ENCODE measurements at regions not wholly inside any gene's neighbourhood (a gene's known extent, or its start where the extent isn't known, plus 50 kb on each side); places are given as distances from the start of the nearest gene placed in this dataset.

GRCh38 chr12:90572778-90573177 is 382.2 kb downstream of the CCER1 start:
- H3K27ac ChIP-seq (ENCODE audit: low read depth, low read length) = no peak overlapping the region
- no CpG with 5 or more reads among the region's 1 CpG for WGBS (ENCODE audit: extremely low coverage, insufficient coverage, low lambda C conversion rate)
- no peak overlapping the region for H3K23ac ChIP-seq (ENCODE audit: low read length)
- no peaks in the 10 kb centered on the region for H3K36me3 ChIP-seq (ENCODE audit: control insufficient read depth, insufficient read depth, low read length)
- H3K9ac ChIP-seq (ENCODE audit: low read length) = no peak overlapping the region
- H3K4me2 ChIP-seq (ENCODE audit: low read length) = no peak overlapping the region
- H3K4me1 ChIP-seq (ENCODE audit: control insufficient read depth, low read depth, low read length) = no peaks in the 10 kb centered on the region
- H3K18ac ChIP-seq (ENCODE audit: low read length) = no peak overlapping the region
- H2AK5ac ChIP-seq (ENCODE audit: low read length) = no peak overlapping the region
- H3K79me2 ChIP-seq (ENCODE audit: control insufficient read depth, insufficient read depth, low read length) = no peaks in the 10 kb centered on the region
- no peak overlapping the region for H4K8ac ChIP-seq (ENCODE audit: low read depth, low read length)
- H2BK120ac ChIP-seq (ENCODE audit: low read depth, low read length) = no peak overlapping the region
- no peak for DNase-seq
- H3K4me3 ChIP-seq (ENCODE audit: low read length) = no peak overlapping the region
- no peaks in the 10 kb centered on the region for H3K27me3 ChIP-seq (ENCODE audit: insufficient read depth, low read length, poor library complexity)
- no peak overlapping the region for H4K5ac ChIP-seq (ENCODE audit: low read length)
- no peak overlapping the region for H3K56ac ChIP-seq (ENCODE audit: low read length)
- no peaks in the 10 kb centered on the region for H3K79me1 ChIP-seq (ENCODE audit: low read length)
- no peak overlapping the region for H2BK15ac ChIP-seq (replicated peaks; ENCODE audit: low read depth)
- H2BK5ac ChIP-seq (ENCODE audit: low read length) = no peak overlapping the region
- H3K4ac ChIP-seq (ENCODE audit: low read depth, low read length) = no peak overlapping the region

DNA sequence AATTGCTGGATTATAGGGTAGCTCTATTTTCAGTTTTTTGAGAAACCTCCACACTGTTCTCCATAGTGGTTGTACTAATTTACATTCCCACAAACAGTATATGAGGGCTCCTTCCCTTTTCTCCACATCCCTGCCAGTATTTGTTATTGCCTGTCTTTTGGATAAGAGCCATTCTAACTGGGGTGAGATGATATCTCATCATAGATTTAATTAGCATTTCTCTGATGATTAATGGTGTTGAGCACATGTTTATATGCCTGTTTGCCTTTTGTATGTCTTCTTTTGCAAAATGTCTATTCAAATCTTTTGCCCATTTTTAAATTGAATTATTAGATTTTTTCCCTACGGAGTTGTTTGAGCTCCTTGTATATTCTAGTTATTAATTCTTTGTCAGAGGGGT is 385.3 kb downstream of the CCER1 start:
- Histone ChIP-seq H3K4me2 (ENCODE audit: low read length) (no peak overlapping the region), H2BK5ac (ENCODE audit: low read length) (no peak overlapping the region), H3K4me3 (ENCODE audit: low read length) (no peak overlapping the region), H4K5ac (ENCODE audit: low read length) (no peak overlapping the region), H2BK15ac (replicated peaks; ENCODE audit: low read depth) (no peak overlapping the region), H3K23ac (ENCODE audit: low read length) (no peak overlapping the region), H2BK120ac (ENCODE audit: low read depth, low read length) (no peak overlapping the region), H3K79me2 (ENCODE audit: control insufficient read depth, insufficient read depth, low read length) (no peaks in the 10 kb centered on the region), H3K4ac (ENCODE audit: low read depth, low read length) (no peak overlapping the region), H3K27me3 (ENCODE audit: insufficient read depth, low read length, poor library complexity) (no peaks in the 10 kb centered on the region), H3K9ac (ENCODE audit: low read length) (no peak overlapping the region), H3K27ac (ENCODE audit: low read depth, low read length) (no peak overlapping the region), H3K4me1 (ENCODE audit: control insufficient read depth, low read depth, low read length) (no peaks in the 10 kb centered on the region), H2AK5ac (ENCODE audit: low read length) (no peak overlapping the region), H3K79me1 (ENCODE audit: low read length) (no peaks in the 10 kb centered on the region), H3K36me3 (ENCODE audit: control insufficient read depth, insufficient read depth, low read length) (no peaks in the 10 kb centered on the region), H3K56ac (ENCODE audit: low read length) (no peak overlapping the region), H3K18ac (ENCODE audit: low read length) (no peak overlapping the region), H4K8ac (ENCODE audit: low read depth, low read length) (no peak overlapping the region)
- no peak for DNase-seq
- no CpG with 5 or more reads among the region's 1 CpG for WGBS (ENCODE audit: extremely low coverage, insufficient coverage, low lambda C conversion rate)

GRCh38 chr12:90562671-90563070 is 392.3 kb downstream of the CCER1 start:
- no peak overlapping the region for H2BK5ac ChIP-seq (ENCODE audit: low read length)
- no peak overlapping the region for H3K56ac ChIP-seq (ENCODE audit: low read length)
- no peak overlapping the region for H3K4me2 ChIP-seq (ENCODE audit: low read length)
- no peak overlapping the region for H3K4me3 ChIP-seq (ENCODE audit: low read length)
- DNase-seq = no peak
- no peak overlapping the region for H2BK120ac ChIP-seq (ENCODE audit: low read depth, low read length)
- no peak overlapping the region for H4K5ac ChIP-seq (ENCODE audit: low read length)
- no peaks in the 10 kb centered on the region for H3K27me3 ChIP-seq (ENCODE audit: insufficient read depth, low read length, poor library complexity)
- H2AK5ac ChIP-seq (ENCODE audit: low read length) = no peak overlapping the region
- no peaks in the 10 kb centered on the region for H3K4me1 ChIP-seq (ENCODE audit: control insufficient read depth, low read depth, low read length)
- no peaks in the 10 kb centered on the region for H3K79me2 ChIP-seq (ENCODE audit: control insufficient read depth, insufficient read depth, low read length)
- no peak overlapping the region for H3K9ac ChIP-seq (ENCODE audit: low read length)
- no peak overlapping the region for H3K4ac ChIP-seq (ENCODE audit: low read depth, low read length)
- no peak overlapping the region for H3K27ac ChIP-seq (ENCODE audit: low read depth, low read length)
- no peak overlapping the region for H4K8ac ChIP-seq (ENCODE audit: low read depth, low read length)
- H2BK15ac ChIP-seq (replicated peaks; ENCODE audit: low read depth) = no peak overlapping the region
- no peaks in the 10 kb centered on the region for H3K36me3 ChIP-seq (ENCODE audit: control insufficient read depth, insufficient read depth, low read length)
- no peak overlapping the region for H3K23ac ChIP-seq (ENCODE audit: low read length)
- H3K79me1 ChIP-seq (ENCODE audit: low read length) = no peaks in the 10 kb centered on the region
- no peak overlapping the region for H3K18ac ChIP-seq (ENCODE audit: low read length)

GRCh38 chr12:90548595-90548994 is 406.4 kb downstream of the CCER1 start:
- H2AK5ac ChIP-seq (ENCODE audit: low read length) = no peak overlapping the region
- no peak overlapping the region for H3K23ac ChIP-seq (ENCODE audit: low read length)
- no peak overlapping the region for H3K56ac ChIP-seq (ENCODE audit: low read length)
- H3K4ac ChIP-seq (ENCODE audit: low read depth, low read length) = no peak overlapping the region
- H3K79me1 ChIP-seq (ENCODE audit: low read length) = no peaks in the 10 kb centered on the region
- H3K27ac ChIP-seq (ENCODE audit: low read depth, low read length) = no peak overlapping the region
- H2BK5ac ChIP-seq (ENCODE audit: low read length) = no peak overlapping the region
- WGBS (ENCODE audit: extremely low coverage, insufficient coverage, low lambda C conversion rate) = no CpG with 5 or more reads among the region's 1 CpG
- H3K4me2 ChIP-seq (ENCODE audit: low read length) = no peak overlapping the region
- no peak overlapping the region for H2BK120ac ChIP-seq (ENCODE audit: low read depth, low read length)
- H3K79me2 ChIP-seq (ENCODE audit: control insufficient read depth, insufficient read depth, low read length) = no peaks in the 10 kb centered on the region
- H3K18ac ChIP-seq (ENCODE audit: low read length) = no peak overlapping the region
- no peaks in the 10 kb centered on the region for H3K36me3 ChIP-seq (ENCODE audit: control insufficient read depth, insufficient read depth, low read length)
- DNase-seq = no peak
- no peak overlapping the region for H2BK15ac ChIP-seq (replicated peaks; ENCODE audit: low read depth)
- no peak overlapping the region for H4K5ac ChIP-seq (ENCODE audit: low read length)
- no peaks in the 10 kb centered on the region for H3K27me3 ChIP-seq (ENCODE audit: insufficient read depth, low read length, poor library complexity)
- H3K9ac ChIP-seq (ENCODE audit: low read length) = no peak overlapping the region
- H3K4me3 ChIP-seq (ENCODE audit: low read length) = no peak overlapping the region
- H4K8ac ChIP-seq (ENCODE audit: low read depth, low read length) = no peak overlapping the region
- no peaks in the 10 kb centered on the region for H3K4me1 ChIP-seq (ENCODE audit: control insufficient read depth, low read depth, low read length)

GRCh38 chr12:90546511-90546910 is 408.5 kb downstream of the CCER1 start:
- WGBS (ENCODE audit: extremely low coverage, insufficient coverage, low lambda C conversion rate) = no CpG with 5 or more reads among the region's 3 CpGs
- H3K27ac ChIP-seq (ENCODE audit: low read depth, low read length) = no peak overlapping the region
- H3K79me2 ChIP-seq (ENCODE audit: control insufficient read depth, insufficient read depth, low read length) = no peaks in the 10 kb centered on the region

GRCh38 chr12:90543841-90544240 is 411.1 kb downstream of the CCER1 start:
- Histone ChIP-seq H3K4me1 (ENCODE audit: control insufficient read depth, low read depth, low read length) (no peaks in the 10 kb centered on the region), H3K18ac (ENCODE audit: low read length) (no peak overlapping the region), H4K8ac (ENCODE audit: low read depth, low read length) (no peak overlapping the region), H3K27ac (ENCODE audit: low read depth, low read length) (no peak overlapping the region), H2AK5ac (ENCODE audit: low read length) (no peak overlapping the region), H3K79me2 (ENCODE audit: control insufficient read depth, insufficient read depth, low read length) (no peaks in the 10 kb centered on the region), H3K79me1 (ENCODE audit: low read length) (no peaks in the 10 kb centered on the region), H2BK120ac (ENCODE audit: low read depth, low read length) (no peak overlapping the region), H3K56ac (ENCODE audit: low read length) (no peak overlapping the region), H2BK15ac (replicated peaks; ENCODE audit: low read depth) (no peak overlapping the region), H3K36me3 (ENCODE audit: control insufficient read depth, insufficient read depth, low read length) (no peaks in the 10 kb centered on the region), H3K4ac (ENCODE audit: low read depth, low read length) (no peak overlapping the region), H3K27me3 (ENCODE audit: insufficient read depth, low read length, poor library complexity) (no peaks in the 10 kb centered on the region), H3K4me2 (ENCODE audit: low read length) (no peak overlapping the region), H2BK5ac (ENCODE audit: low read length) (no peak overlapping the region), H3K9ac (ENCODE audit: low read length) (no peak overlapping the region), H4K5ac (ENCODE audit: low read length) (no peak overlapping the region), H3K4me3 (ENCODE audit: low read length) (no peak overlapping the region), H3K23ac (ENCODE audit: low read length) (no peak overlapping the region)
- no CpG with 5 or more reads among the region's 4 CpGs for WGBS (ENCODE audit: extremely low coverage, insufficient coverage, low lambda C conversion rate)
- no peak for DNase-seq

More at GRCh38 chr12:90546511-90546910, 408.5 kb downstream of the CCER1 start:
- no peak overlapping the region for H4K5ac ChIP-seq (ENCODE audit: low read length)
- no peak for DNase-seq
- H3K27me3 ChIP-seq (ENCODE audit: insufficient read depth, low read length, poor library complexity) = no peaks in the 10 kb centered on the region
- no peak overlapping the region for H2AK5ac ChIP-seq (ENCODE audit: low read length)
- H3K79me1 ChIP-seq (ENCODE audit: low read length) = no peaks in the 10 kb centered on the region
- no peak overlapping the region for H3K4ac ChIP-seq (ENCODE audit: low read depth, low read length)
- no peak overlapping the region for H3K56ac ChIP-seq (ENCODE audit: low read length)
- H3K4me3 ChIP-seq (ENCODE audit: low read length) = no peak overlapping the region
- H3K18ac ChIP-seq (ENCODE audit: low read length) = no peak overlapping the region
- H2BK120ac ChIP-seq (ENCODE audit: low read depth, low read length) = no peak overlapping the region
- H3K9ac ChIP-seq (ENCODE audit: low read length) = no peak overlapping the region
- H2BK5ac ChIP-seq (ENCODE audit: low read length) = no peak overlapping the region
- no peaks in the 10 kb centered on the region for H3K4me1 ChIP-seq (ENCODE audit: control insufficient read depth, low read depth, low read length)
- no peak overlapping the region for H2BK15ac ChIP-seq (replicated peaks; ENCODE audit: low read depth)
- no peak overlapping the region for H3K4me2 ChIP-seq (ENCODE audit: low read length)
- H3K23ac ChIP-seq (ENCODE audit: low read length) = no peak overlapping the region
- no peak overlapping the region for H4K8ac ChIP-seq (ENCODE audit: low read depth, low read length)
- H3K36me3 ChIP-seq (ENCODE audit: control insufficient read depth, insufficient read depth, low read length) = no peaks in the 10 kb centered on the region

Measured in mesendoderm (in vitro differentiated cells).